GM19351 (cell line): ENCODE measurements at regions not wholly inside any gene's neighbourhood (a gene's known extent, or its start where the extent isn't known, plus 50 kb on each side); places are given as distances from the start of the nearest gene placed in this dataset.

ENCODE experiments used
- ATAC-seq: cut with Tn5 transposase; IDR thresholded peaks from one replicate; pipeline ENCODE4 v1.9.1; 2021; ENCODE audit warnings: mild to moderate bottlenecking, moderate library complexity; ENCODE audit not compliant: unreplicated experiment

DNA sequence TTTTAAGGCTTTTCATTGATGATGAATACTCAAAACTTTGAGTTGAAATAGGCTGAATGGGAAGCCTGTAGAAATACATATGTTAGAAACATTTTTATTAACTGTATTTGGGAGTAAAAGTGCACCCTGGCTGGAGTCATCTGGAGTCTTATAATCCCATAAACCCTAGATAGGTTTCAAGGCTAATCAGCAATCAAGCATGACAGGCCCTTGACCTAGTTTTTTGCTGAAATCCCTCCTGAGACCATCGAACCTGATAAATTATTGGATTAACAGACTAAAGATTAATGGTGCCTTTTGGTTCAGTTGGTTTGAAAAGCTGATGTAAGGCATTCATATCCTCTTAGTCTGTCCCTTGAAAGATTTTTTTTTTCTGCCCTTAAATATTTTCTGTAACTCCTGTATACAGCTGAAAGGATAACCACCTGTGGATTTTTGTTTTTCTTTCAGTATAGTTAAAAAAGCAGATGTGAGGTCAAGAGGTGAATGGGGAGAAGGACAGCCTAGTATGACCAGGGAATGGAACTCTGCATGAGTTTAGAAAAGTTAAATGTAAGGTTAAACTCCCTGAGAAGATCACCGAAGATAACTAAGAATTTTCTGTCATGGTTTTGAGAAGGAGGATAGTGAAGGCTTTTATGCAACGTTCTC, 69.4 kb upstream of the STXBP5L start:
- ATAC-seq: no peak

DNA sequence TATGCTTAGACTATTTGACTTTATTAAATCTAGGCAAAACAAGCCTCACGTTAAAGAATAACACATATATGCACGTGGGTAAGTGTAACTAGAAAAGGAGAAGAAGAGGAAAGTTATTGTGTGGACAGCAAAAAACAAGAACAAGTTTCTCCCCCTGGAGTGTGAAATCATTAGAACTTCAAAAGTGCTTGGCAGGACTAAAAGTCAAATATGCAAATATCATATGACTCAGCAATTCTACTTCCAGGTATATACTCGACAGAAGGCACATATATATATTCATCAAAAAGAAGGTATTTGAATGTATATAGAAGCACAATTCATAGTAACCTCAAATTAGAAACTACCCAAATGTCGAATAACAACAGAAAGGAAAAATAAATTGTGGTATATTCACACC, 68.9 kb upstream of the STXBP5L start:
- no peak for ATAC-seq

DNA sequence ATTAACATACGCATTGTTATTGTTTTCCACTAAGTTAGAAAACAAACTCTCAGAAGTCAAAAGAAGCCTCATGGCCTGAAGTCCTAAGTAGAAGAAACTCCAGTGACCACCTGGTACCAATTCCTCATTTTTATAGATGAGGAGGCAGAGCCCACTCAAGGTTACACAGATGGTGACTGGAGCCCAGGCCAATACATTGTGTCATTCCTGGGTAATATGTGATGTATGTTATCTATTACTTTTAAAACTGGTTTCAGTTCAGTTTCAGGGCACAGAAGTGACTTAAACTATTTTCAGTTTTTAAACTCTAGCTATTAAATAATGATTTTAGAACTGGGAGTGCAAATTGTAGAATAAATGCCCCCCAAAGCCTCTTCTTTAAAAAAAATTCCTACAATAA, 66.7 kb upstream of the STXBP5L start:
- peak; percentile 49 for ATAC-seq

DNA sequence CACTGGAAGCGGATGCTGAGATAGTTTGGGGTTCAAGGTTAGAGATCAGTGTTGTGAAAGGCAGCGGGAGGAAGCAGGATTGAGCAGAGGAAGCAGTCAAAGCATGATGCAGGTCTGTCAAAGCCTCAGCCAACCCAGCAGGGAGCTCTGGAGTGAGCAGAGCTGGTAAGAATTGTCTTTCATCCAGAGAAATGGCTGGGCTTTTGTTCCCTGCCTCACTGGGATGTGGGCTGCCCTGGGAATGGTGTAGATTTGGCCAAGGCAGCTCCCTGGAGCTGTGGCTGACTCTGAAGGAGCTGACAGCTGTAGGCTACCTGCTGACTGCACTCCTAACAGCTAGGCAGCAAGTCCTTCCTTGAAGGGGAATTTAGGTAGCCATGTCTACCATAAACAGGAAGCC, 61.9 kb upstream of the STXBP5L start:
- no peak for ATAC-seq

DNA sequence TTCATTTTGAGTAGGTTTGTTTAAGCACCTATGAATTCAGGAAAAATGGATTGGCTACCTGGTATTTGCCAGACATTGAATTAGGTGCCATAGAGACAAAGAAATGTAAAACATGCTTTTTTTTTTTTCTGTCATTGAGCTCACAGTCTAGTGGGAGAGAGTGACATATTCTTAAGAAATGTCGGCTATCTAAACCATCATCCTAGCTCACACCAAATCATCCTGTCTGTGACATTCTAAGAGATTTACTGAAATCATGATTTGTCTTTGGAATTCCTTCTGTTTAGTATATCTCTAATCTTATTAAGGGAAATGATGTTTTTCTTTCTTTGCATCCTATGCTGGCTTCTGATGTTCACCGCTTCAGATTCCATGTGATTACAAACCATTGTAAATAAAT, 59.5 kb upstream of the STXBP5L start:
- no peak for ATAC-seq

DNA sequence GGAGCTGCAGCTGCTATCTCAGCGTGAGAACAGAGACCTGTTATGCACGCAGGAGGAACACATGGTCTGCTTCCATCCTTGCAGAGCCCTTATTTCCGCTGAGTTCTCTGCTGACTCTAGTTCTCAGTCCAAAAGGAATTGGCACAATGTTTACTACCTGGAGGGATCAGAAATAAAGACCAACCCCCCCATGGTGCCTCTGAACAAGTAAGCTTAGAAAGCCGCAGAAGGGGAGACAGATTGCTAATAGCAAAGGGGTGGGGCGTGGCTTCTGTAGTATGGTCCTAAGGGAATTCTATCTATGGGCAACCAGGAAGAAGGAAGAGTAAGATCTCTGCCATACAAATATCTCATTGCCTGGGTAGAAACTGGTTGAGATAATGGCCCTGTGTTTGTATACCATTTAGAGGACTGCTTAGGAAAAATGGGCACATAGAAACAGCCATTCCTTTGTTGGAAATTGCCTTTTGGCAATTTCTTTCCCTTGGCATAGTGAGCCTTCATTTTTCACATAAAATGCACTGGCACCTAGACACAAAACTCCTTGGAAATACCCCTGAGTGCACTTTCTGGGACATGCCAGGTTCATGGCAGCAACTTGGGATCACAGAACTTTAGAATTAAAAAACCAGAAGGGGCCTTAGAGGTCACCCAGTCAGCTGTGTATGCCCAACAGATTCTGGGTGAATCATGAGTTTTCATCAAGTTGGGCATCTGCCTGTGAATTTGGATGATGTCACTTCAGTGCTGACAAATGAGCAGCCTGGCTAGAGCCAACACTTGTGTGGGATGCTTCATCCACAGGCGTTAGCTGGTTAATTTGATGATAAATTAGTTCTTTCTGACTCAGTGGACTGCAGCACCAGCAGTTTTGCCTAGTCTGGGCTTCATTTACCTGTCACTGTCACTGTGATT, 57.4 kb upstream of the STXBP5L start:
- no peak for ATAC-seq

DNA sequence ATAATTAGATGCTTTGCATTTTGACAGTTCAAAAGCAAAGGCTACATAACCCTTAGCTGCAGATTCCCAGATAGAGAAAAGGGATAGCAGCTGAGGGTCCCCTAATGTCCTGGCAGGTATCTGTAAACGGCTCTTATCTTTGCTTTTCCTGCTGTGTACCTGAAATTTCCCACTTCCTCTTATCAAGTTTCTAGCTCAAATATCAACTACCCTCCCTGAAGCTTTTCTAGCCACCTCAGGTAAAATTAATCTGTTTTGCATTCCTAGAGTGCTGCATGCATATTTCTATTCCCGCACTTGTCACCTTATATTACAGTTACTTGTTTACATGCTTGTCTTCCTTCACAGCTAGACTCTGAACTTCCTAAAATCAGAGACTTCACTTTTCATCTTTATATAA, 55.6 kb upstream of the STXBP5L start:
- no peak for ATAC-seq

DNA sequence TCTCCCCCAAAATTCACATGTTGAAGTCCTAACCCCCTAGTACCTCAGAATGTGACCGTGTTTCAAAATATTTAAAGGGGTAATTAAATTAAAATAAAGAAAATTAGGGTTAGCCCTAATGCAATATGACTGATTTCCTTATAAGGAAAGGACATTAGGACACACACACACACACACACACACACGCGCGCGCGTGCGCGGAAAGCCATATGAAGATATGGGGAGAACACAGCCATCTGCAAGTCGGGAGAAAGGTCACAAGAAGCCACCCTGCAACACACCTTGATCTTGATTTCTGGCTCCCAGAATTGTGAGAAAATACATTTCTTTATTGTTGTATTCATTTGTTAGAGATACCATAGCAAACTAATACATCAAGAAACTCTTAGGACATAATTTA, 54.6 kb upstream of the STXBP5L start:
- ATAC-seq: no peak

DNA sequence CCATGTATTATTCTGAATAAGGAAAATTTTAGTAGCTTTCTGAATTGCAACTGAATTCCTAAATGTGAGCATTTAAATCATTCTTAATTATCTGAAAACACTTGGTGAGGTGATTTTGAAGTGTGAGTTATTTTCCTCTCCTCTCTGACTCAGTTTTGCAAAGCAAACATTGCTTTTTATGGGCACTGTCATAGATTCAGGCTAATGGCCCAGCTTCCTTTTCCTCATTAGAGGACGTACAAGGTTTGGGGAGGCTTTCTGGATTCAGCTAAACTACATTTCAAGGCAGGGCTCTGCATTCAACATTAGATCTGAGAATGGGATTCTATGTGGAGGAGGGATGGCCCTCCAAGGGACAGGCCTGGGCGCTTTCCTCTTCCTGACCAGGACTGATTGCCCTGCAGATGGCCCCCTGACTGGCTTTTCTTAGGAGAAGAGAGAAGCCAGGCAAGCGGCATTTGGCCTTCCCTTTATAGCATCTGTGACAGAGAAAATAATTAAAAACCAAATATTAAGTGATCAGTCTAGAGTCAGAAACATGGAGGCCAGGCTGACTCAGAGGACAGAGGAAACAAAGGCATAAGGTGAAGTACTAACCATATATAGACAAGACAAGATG, 53.0 kb upstream of the STXBP5L start:
- ATAC-seq: no peak

DNA sequence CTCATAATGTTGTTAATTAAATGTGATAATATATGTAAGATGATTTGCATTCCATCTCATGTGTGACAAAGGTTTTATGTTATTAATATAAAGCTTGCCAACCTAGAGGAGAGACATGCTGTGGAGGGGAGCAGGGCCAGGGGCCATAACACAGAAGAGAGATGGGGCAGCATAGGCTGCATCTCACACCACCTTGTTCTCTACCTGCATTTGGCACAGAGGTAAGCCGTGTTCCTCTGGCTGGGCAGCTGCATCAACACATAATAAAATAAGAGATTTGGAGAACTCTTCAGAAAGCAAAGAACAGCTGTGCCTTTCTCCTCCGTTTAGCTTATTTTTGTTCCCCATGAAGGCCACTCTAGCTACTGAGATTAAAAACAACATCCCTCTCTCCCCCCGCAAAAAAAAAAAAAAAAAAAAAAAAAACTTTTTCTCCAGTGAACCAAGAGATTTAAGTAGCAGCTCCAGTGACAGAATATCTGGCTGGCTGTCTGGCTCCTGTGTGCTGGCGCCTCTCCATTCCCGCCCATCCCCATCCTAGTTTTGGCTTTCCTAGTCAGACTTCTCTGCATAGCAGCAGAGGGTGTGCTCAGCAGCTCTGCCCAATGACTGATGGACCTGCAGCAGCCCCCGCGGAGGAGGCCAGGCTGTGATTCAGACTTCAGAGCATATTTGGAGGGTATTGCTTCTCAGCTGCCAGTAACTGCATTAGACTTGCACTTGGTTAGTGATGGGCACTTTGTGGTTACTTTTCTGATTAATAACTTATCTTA, 52.2 kb upstream of the STXBP5L start:
- ATAC-seq: no peak
